Activated naive CD4-positive, alpha-beta T cell treated with anti-CD3 and anti-CD28 coated beads, Interleukin-2, amount 50 U/mL, for 72 hours (primary cell): ENCODE measurements at regions not wholly inside any gene's neighbourhood (a gene's known extent, or its start where the extent isn't known, plus 50 kb on each side); places are given as distances from the start of the nearest gene placed in this dataset.
A peak's percentile ranks its signal among the peaks of the same experiment; 100 is the strongest.

Experiments
- ATAC-seq, 2 donors: fragments of 150-1000 bp; cut with Tn5 transposase; 2 replicates each; pipeline ENCODE4 v1.10.0; 2021; ENCODE audit warnings: mild to moderate bottlenecking in 2 of 2, moderate library complexity in 2 of 2
- DNase-seq, 2 donors: peaks; one replicate each; pipeline ENCODE4 v3.0.0; 2021 to 2022; ENCODE audit warnings: low spot score in 2 of 2
- H3K27ac Mint-ChIP-seq, 2 donors: one replicate each; pipeline ENCODE4 v1.8.0; 2022; ENCODE audit warnings: mild to moderate bottlenecking in 2 of 2, mixed read lengths in 2 of 2
- H3K36me3 Mint-ChIP-seq, 2 donors: one replicate each; pipeline ENCODE4 v1.8.0; 2022; ENCODE audit warnings: mixed read lengths in 2 of 2
- H3K9me3 Mint-ChIP-seq, 2 donors: one replicate each; pipeline ENCODE4 v1.8.0; 2022; ENCODE audit warnings: mixed read lengths in 2 of 2

DNA sequence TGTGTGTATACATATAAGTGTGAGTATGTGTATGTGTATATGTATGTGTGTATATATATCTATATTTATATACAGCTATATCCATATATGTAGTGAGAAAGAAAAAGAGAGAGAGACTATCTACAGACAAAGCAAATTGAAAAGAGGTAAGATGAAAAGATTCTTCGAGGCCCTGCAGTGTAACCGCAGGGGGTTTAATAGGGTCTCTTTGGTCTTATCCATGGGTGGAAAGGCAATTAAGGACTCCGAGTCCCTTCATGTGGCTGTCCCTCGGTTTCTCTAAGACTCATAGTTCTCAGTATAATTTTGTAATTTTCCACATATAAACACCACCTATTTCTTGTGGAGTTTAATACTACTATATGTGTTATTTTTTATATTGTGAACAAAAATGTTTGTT lies 50.6 kb upstream of the JAZF1 start:
- Mint-ChIP-seq H3K27ac (no peak overlapping the region), H3K36me3 (no peaks in the 10 kb centered on the region), H3K9me3 (no peaks in the 10 kb centered on the region)
- DNase-seq: no peak
- ATAC-seq: no peak

DNA sequence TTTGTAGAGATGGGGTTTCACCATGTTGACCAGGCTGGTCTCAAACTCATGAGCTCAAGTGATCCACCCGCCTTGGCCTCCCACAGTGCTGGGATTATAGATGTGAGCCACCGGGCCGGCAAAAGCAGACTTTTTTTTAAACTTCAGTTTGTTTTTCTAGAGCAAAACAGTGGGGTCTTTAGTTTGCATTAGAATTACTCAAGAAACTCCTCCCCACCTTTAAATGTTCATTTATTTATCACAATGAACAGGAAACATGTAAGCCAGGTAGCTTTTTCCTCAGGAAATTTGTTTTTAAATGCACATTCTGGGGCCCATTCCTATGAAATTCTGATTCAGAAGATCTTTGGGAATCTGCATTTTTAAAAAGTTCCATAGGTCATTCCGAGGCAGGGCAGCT lies 56.0 kb upstream of the JAZF1 start:
- H3K27ac Mint-ChIP-seq: no peak overlapping the region

DNA sequence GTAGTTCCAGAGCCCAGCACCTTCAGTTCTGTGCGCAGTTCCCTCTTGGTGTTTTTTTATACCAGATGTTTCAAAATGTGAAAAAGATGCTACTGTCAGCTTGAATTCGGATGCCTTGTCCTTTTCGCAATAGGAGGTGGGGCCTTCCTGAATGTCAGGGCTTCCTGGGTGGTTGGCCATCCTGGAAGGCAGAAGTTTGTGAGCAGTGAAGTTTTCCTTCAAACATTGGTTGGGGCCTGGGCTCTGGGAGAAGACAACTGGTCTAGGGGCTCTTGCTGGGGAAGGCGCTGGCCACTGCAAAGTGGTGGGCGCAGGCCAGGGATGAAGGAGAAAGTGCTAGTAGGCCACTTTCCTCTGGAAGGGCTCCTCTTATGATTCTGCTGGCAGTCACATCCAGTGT lies 56.8 kb upstream of the JAZF1 start:
- DNase-seq: no peak
- ATAC-seq: no peak
- Mint-ChIP-seq H3K27ac (no peak overlapping the region), H3K36me3 (peaks cover 0 to 6% of the 10 kb centered on the region in 2 donors), H3K9me3 (no peaks in the 10 kb centered on the region)

More for the DNA sequence above, 56.0 kb upstream of the JAZF1 start:
- H3K36me3 Mint-ChIP-seq: peaks cover 0 to 6% of the 10 kb centered on the region in 2 donors
- ATAC-seq: no peak
- no peak for DNase-seq
- no peaks in the 10 kb centered on the region for H3K9me3 Mint-ChIP-seq

GRCh38 chr7:28239823-28240204 lies 59.2 kb upstream of the JAZF1 start:
- peaks cover 0 to 19% of the 10 kb centered on the region in 2 donors for H3K36me3 Mint-ChIP-seq
- no peak for DNase-seq
- no peaks in the 10 kb centered on the region for H3K9me3 Mint-ChIP-seq
- H3K27ac Mint-ChIP-seq: peak overlapping the region; percentile 33 to 78
- peak in 1 of 2 donors; percentile 63 for ATAC-seq

DNA sequence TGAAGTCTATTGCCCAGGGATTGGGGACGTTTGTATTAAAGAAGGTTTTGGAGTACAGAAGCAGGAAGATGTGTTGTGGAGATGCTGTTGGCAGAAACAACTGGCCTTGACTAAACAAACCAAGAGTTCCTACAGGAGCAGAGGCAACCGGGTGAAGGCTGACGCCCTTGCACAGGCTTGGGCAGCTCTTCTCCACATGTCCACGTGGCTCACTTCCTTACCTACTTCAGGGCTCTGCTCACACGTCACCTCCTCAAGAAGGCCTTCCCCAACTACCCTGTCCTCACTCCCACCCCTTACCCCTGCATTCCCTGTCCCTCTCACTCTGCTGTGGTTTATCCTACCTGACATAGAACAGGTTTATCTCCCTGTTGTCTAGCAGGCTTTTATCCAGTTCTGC lies 59.9 kb upstream of the JAZF1 start:
- ATAC-seq (no peak), DNase-seq (no peak)
- Mint-ChIP-seq H3K36me3 (peaks cover 0 to 19% of the 10 kb centered on the region in 2 donors), H3K27ac (no peak overlapping the region), H3K9me3 (no peaks in the 10 kb centered on the region)

GRCh38 chr7:28243861-28244260 lies 63.3 kb upstream of the JAZF1 start:
- no peaks in the 10 kb centered on the region for H3K9me3 Mint-ChIP-seq
- ATAC-seq: no peak

DNA sequence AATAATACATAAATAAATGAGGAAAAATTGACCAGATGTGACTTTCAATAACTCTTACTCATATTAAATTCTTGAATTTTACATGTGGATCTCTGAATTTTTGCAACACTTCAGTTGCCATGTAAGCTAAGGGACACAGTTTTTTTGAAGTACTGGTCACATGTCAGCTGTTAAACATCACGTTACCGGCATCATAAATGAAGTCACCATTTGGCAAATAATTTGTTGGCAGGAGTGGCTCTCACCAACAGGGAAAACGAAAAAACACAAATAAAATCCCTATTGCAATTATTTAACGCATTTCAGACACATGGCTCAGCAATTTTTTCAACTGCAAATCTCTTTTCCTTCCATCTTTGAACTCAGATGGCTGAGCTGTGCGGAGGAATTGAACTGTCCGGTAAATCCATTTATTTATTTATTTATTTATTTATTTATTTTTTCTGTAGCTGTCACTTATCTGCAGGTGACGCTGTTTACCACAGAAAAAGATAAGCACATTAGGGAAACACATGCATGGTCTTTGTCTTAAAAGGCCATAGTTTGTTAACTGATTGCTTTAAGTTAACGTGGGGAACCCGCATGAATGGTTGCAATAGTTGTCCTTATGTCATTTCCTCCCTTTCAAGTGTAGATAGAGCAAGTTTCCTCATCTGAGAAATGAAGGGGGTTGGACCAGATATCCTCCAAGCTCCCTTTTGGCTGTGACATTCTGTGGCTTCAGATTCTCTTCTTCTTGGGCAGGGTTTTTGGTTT lies 64.7 kb upstream of the JAZF1 start:
- DNase-seq: no peak
- no peaks in the 10 kb centered on the region for H3K9me3 Mint-ChIP-seq
- H3K36me3 Mint-ChIP-seq: peaks cover 0 to 13% of the 10 kb centered on the region in 2 donors
- ATAC-seq: no peak
- no peak overlapping the region for H3K27ac Mint-ChIP-seq

More at GRCh38 chr7:28243861-28244260, 63.3 kb upstream of the JAZF1 start:
- Mint-ChIP-seq H3K27ac (no peak overlapping the region), H3K36me3 (peaks cover 0 to 13% of the 10 kb centered on the region in 2 donors)
- no peak for DNase-seq

DNA sequence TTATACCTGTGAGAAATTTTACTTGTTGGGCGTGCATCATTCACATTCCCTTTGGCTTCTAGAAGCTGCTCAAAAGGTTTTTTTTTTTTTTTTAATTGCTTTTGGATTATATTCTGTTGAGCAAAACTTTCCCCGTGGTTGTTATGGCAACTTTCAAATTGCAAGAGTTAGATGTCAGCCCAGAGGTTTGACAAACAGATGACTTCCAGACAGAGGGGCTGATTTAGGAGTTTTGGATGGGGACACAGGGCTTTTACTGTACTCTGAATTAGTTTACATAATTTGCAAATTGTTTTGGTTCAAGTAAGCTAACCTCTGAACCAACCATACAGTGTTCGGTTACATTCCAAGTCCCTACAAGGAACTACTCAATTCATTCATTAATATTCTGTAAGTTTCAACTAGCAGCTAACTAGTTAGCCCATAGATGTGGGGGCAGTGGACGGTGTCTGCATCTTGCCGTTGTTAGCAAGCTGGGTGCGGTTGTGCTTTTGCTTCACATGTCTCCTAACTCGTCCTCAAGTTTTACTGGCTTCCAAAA lies 66.4 kb upstream of the JAZF1 start:
- no peak for ATAC-seq
- H3K36me3 Mint-ChIP-seq: peaks cover 0 to 13% of the 10 kb centered on the region in 2 donors

DNA sequence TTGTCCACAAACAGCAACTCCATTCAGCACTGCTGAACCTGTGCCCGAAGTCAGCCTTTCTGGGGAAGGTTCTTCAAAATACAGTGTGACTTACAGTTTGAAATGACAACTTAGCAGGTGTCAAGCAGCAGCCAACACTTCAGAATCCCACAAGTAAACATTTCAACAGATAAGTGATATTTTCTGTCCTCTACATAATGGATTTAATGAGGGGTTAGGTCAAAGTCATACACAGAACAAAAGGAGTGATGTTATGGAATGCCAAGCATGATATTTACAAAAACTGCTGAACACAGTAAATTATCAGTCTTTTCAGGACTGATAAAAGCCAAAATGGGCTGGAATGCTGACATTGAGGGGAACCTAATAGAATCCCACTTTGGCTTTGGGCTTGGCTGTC lies 77.6 kb upstream of the JAZF1 start:
- DNase-seq: no peak
- Mint-ChIP-seq H3K36me3 (no peaks in the 10 kb centered on the region), H3K9me3 (peaks cover 4 to 8% of the 10 kb centered on the region in 2 donors), H3K27ac (no peak overlapping the region)
- no peak for ATAC-seq

More for the DNA sequence above, 66.4 kb upstream of the JAZF1 start:
- no peak overlapping the region for H3K27ac Mint-ChIP-seq
- no peak for DNase-seq
- H3K9me3 Mint-ChIP-seq: no peaks in the 10 kb centered on the region

DNA sequence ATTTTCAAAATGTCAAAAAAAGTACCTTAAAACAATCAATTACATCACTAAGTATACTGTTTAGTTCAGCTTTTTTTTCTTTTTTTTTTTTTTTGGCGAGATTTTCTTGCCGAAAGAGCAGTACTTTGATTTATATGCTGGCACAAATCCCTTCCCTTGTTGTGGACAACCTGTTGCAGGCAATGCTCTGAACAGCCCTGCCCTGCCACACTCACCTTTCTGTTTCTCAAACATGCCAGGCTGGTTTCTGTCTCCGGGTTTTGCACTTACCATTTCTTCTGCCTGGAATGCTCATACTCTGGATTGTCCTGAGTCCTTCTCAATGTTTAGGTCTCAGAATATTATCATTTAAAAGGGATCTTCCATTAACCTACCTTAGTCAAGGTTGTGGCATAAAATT lies 80.4 kb upstream of the JAZF1 start:
- peaks cover 4 to 5% of the 10 kb centered on the region in 2 donors for H3K9me3 Mint-ChIP-seq
- ATAC-seq (no peak), DNase-seq (no peak)
- no peak overlapping the region for H3K27ac Mint-ChIP-seq
- H3K36me3 Mint-ChIP-seq: no peaks in the 10 kb centered on the region

- no peak overlapping the region for H3K27ac Mint-ChIP-seq
- ATAC-seq (no peak), DNase-seq (no peak)
- H3K9me3 Mint-ChIP-seq: no peaks in the 10 kb centered on the region
- no peaks in the 10 kb centered on the region for H3K36me3 Mint-ChIP-seq
These were observed 83.2 kb upstream of the JAZF1 start for GRCh38 chr7:28263622-28264271.

DNA sequence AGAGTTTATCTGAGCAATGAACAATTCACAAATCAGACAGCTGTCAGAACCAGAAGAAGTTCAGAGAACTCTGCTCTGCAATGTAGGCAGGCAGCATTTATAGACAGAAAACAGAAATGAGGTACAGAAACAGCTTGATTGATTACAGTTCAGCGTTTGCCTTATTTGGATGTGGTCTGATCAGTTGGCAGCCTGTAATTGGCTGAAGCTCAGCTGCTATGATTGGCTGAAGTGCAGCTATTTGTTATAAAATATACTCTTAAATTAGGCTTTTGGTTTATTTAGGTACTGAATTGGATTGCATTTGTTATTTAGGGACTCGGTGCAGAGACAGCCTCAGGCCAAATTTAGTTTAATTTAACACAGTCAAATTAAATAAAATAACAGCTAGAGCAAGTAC lies 85.8 kb upstream of the JAZF1 start:
- H3K9me3 Mint-ChIP-seq: peaks cover 0 to 13% of the 10 kb centered on the region in 2 donors
- no peak for ATAC-seq

GRCh38 chr7:28267012-28267411 lies 86.4 kb upstream of the JAZF1 start:
- ATAC-seq (peak in 1 of 2 donors; percentile 68), DNase-seq (no peak)
- no peak overlapping the region for H3K27ac Mint-ChIP-seq
- H3K36me3 Mint-ChIP-seq: peaks cover 0 to 15% of the 10 kb centered on the region in 2 donors
- H3K9me3 Mint-ChIP-seq: peaks cover 0 to 13% of the 10 kb centered on the region in 2 donors

More for the DNA sequence above, 85.8 kb upstream of the JAZF1 start:
- peaks cover 0 to 15% of the 10 kb centered on the region in 2 donors for H3K36me3 Mint-ChIP-seq
- no peak overlapping the region for H3K27ac Mint-ChIP-seq
- DNase-seq: no peak

GRCh38 chr7:28269700-28270361 lies 89.2 kb upstream of the JAZF1 start:
- Mint-ChIP-seq H3K27ac (no peak overlapping the region), H3K36me3 (peaks cover 12 to 21% of the 10 kb centered on the region in 2 donors), H3K9me3 (peaks cover 4 to 18% of the 10 kb centered on the region in 2 donors)
- ATAC-seq (peak in 1 of 2 donors; percentile 24), DNase-seq (no peak)

GRCh38 chr7:28270536-28270935 lies 89.9 kb upstream of the JAZF1 start:
- Mint-ChIP-seq H3K9me3 (peaks cover 4 to 18% of the 10 kb centered on the region in 2 donors), H3K36me3 (peaks cover 12 to 21% of the 10 kb centered on the region in 2 donors), H3K27ac (no peak overlapping the region)
- no peak for DNase-seq
- ATAC-seq: no peak

DNA sequence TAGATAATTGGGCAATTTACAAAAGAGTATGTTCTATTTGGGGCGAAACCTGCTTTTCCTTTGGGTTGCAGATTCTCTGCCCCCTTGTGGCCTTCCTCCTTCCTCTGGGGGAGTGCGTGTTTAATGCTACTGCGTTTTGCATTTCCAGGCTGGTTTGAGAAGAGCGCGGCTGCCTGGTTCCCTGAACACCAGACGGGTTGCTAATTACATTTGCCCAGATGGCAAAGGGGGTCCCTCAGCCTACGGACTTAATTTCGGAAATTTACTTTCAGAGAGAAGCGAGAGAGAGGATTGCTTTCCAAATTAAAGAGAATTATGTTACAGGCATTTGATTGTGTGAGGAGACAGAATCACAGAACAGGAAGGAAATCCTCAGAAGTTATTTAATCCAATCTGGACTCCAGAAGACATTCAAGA lies 91.9 kb upstream of the JAZF1 start:
- no peak overlapping the region for H3K27ac Mint-ChIP-seq
- H3K9me3 Mint-ChIP-seq: peaks cover 4 to 18% of the 10 kb centered on the region in 2 donors
- peaks cover 12 to 21% of the 10 kb centered on the region in 2 donors for H3K36me3 Mint-ChIP-seq
- DNase-seq (no peak), ATAC-seq (no peak)

DNA sequence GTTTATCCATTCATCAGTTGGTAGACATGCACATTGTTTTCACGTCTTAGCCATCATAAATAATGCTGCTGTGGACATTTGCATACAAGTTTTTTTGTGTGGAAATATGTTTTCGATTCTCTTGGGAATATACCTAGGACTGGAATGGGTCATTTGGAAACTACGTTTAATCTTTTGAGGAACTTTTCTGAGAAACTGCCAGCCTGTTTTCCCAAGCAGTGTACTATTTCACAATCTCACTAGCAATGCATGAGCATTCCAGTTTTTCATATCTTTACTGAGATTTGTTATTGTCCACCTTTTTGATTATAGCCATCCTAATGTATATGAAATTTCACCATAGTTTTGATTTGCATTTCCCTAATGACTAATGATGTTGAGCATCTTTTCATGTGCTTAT lies 95.7 kb upstream of the JAZF1 start:
- H3K36me3 Mint-ChIP-seq: peaks cover 6 to 12% of the 10 kb centered on the region in 2 donors
- ATAC-seq (no peak), DNase-seq (no peak)
- H3K27ac Mint-ChIP-seq: no peak overlapping the region
- peaks cover 4 to 5% of the 10 kb centered on the region in 2 donors for H3K9me3 Mint-ChIP-seq
